C4-2B (cell line): ENCODE measurements at regions not wholly inside any gene's neighbourhood (a gene's known extent, or its start where the extent isn't known, plus 50 kb on each side); places are given as distances from the start of the nearest gene placed in this dataset.

Experiments used
- H3K27ac ChIP-seq: fragments of 450-650 bp; 2 replicates; pipeline ENCODE4 v1.5.1; 2017
- CTCF ChIP-seq: fragments of 450-650 bp; conservative IDR thresholded peaks from 2 replicates; pipeline ENCODE4 v1.5.1; 2017; ENCODE audit warnings: mild to moderate bottlenecking
- ZFX ChIP-seq: fragments of 450-650 bp; IDR thresholded peaks from 2 replicates; pipeline ENCODE4 v1.6.1; 2017

DNA sequence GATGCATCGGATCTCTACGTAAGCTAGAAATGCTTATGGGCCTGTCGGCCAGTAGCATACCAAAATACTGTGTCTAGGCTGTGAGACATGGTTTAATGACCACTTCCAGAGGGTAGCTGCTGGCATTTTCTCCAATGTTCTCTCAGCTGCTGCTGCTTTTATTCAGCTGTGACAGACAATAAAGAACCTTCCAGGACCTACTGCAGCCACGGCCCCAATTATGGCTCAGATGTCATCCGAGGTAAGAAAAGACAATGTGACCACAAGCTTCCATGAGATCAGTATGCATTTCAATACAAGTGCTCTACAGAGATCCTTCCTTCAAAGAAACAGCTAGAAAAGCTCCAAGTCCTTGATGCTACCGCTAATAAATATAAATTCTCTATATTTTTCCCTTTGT lies 256.2 kb downstream of the SDHAF3 start:
- TF ChIP-seq ZFX: no peak
- TF ChIP-seq CTCF: no peak
- no peak overlapping the region for H3K27ac ChIP-seq

DNA sequence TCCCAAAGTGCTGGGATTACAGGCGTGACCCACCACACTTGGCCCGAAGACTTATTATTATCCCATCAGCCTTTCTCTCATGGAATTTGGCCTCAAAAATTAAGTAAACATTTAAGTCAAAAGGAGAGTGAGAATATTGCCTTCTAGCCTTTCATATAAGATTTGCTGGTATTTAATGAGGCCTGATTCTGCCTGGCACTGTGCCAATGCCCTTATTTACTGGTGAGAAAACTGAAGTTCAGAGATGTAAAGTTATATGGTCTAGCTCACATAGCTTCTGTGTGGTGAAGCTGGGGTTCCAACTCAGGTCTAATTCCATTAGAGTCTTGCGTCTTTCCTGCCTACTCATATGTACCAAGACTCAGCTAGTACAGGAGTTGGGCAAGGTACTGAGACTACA lies 260.2 kb downstream of the SDHAF3 start:
- TF ChIP-seq CTCF: no peak
- no peak for TF ChIP-seq ZFX

GRCh38 chr7:97381815-97382554 lies 264.5 kb downstream of the SDHAF3 start:
- TF ChIP-seq CTCF (peak; percentile 47), ZFX (no peak)

More for the DNA sequence above, 260.2 kb downstream of the SDHAF3 start:
- H3K27ac ChIP-seq: no peak overlapping the region

GRCh38 chr7:97390052-97390451 lies 272.6 kb downstream of the SDHAF3 start:
- TF ChIP-seq ZFX (no peak), CTCF (no peak)
- no peak overlapping the region for H3K27ac ChIP-seq

More at GRCh38 chr7:97381815-97382554, 264.5 kb downstream of the SDHAF3 start:
- no peak overlapping the region for H3K27ac ChIP-seq

- TF ChIP-seq CTCF (no peak), ZFX (no peak)
- H3K27ac ChIP-seq: no peak overlapping the region
Measured at GRCh38 chr7:97390915-97391593, 273.6 kb downstream of the SDHAF3 start.

DNA sequence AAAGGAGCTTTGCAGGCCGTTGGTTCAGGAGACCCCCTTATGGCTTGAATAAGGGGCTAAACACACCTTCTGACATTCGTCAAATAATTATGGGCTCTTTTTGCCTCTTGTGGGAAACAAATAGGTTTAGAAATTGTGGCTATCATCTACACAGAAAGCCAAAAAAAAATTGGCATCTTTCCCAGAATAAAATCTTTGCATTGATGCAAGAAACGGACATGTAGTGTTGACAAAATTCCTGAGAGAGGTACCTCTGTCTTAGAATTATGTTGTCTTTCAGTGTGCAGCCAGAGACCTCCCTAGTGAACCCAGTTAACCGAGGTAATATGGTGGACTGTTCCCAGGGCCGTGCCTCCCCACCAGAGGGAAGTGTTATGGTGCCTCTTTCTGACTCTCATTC lies 283.9 kb downstream of the SDHAF3 start:
- TF ChIP-seq ZFX: no peak
- TF ChIP-seq CTCF: no peak
- no peak overlapping the region for H3K27ac ChIP-seq

DNA sequence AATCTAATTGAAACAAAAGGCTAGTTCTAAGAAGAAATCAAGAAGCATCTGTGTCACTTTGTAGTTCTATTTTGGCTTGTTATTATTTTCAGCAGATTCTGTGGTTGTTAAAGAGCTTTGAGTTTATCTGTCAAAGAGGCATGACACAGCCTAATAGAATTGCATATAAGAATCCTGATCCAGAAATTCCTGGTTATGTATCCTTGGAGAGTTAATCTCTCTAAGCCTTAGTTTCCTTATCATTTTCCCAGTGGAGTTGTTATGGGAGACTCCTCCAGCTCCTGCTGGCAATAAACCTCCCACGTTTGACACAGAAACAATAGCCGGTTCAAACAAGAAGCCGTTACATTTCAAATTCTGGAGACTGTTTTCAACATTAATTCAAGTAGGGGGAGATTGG lies 288.3 kb downstream of the SDHAF3 start:
- TF ChIP-seq ZFX (no peak), CTCF (no peak)
- no peak overlapping the region for H3K27ac ChIP-seq
